Esophagus squamous epithelium (tissue), 4 donors: ENCODE measurements at regions not wholly inside any gene's neighbourhood (a gene's known extent, or its start where the extent isn't known, plus 50 kb on each side); places are given as distances from the start of the nearest gene placed in this dataset.

Experiments used
- POLR2A ChIP-seq, 4 donors: fragments of 450-650 bp; IDR thresholded peaks; one replicate each; pipeline ENCODE4 v1.6.1; 2017; ENCODE audit warnings: antibody characterized with exemption in 4 of 4, mild to moderate bottlenecking in 4 of 4, moderate library complexity in 3 of 4
- TF ChIP-seq, protein P1 (sequence below), 6 experiments: fragments of 450-650 bp in 4 of 6; fragments of 200-600 bp in 2 of 6; sonication (generic) in 2 of 6; IDR thresholded peaks; one replicate each; pipeline ENCODE4 v1.5.1; 2016 to 2019; ENCODE audit warnings: antibody characterized with exemption in 6 of 6, mild to moderate bottlenecking in 4 of 6, moderate library complexity in 4 of 6

DNA sequence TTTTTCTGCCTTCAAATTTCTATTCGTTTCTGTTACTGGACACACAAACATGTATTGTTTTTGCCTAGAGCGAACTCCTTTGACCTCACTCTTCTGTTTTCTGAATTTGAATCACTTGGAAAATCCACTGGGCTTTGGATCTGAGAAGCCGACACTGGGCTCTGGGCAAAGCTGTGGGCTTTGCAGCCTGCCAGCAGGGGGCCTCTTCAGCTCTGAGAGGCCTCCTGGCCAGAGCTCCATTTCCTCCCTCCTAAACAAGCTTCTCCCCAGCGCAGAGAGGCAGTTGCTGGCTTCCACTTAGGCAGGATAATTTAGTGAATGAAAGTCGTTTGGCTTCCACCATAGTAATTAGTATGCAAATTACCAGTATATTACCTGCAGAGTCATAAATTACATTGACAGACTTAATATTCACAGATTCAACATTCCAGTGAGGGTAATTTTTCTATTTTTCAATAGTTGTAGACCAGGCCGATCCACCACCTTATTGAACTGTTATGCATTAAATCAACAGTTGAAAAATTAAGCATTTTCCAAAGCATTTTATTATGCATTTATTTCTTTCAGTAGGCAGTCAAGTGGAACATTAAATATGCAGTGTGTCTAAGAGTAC lies 104.0 kb upstream of the ZNF366 start:
- TF ChIP-seq, protein P1, sequence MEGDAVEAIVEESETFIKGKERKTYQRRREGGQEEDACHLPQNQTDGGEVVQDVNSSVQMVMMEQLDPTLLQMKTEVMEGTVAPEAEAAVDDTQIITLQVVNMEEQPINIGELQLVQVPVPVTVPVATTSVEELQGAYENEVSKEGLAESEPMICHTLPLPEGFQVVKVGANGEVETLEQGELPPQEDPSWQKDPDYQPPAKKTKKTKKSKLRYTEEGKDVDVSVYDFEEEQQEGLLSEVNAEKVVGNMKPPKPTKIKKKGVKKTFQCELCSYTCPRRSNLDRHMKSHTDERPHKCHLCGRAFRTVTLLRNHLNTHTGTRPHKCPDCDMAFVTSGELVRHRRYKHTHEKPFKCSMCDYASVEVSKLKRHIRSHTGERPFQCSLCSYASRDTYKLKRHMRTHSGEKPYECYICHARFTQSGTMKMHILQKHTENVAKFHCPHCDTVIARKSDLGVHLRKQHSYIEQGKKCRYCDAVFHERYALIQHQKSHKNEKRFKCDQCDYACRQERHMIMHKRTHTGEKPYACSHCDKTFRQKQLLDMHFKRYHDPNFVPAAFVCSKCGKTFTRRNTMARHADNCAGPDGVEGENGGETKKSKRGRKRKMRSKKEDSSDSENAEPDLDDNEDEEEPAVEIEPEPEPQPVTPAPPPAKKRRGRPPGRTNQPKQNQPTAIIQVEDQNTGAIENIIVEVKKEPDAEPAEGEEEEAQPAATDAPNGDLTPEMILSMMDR (IDR thresholded peaks at IDR 0.05): peak; percentile 76 to 93 (median 88)
- TF ChIP-seq POLR2A (IDR thresholded peaks at IDR 0.05): no peak
